ENCODE measurements at regions not wholly inside any gene's neighbourhood (a gene's known extent, or its start where the extent isn't known, plus 50 kb on each side); places are given as distances from the start of the nearest gene placed in this dataset.

- Mint-ChIP-seq H3K27ac (ENCODE audit: unreplicated experiment) (no peak overlapping the region), H3K9me3 (ENCODE audit: low read depth) (no peaks in the 10 kb centered on the region), H3K27me3 (ENCODE audit: low read depth) (peaks cover 13% of the 10 kb centered on the region), H3K4me3 (ENCODE audit: unreplicated experiment) (no peak overlapping the region), H3K36me3 (ENCODE audit: low read depth) (no peaks in the 10 kb centered on the region), H3K4me1 (ENCODE audit: low read depth) (no peaks in the 10 kb centered on the region)
- TF ChIP-seq CTCF (IDR thresholded peaks at IDR 0.05): no peak
- no peak for DNase-seq (ENCODE audit: low spot score)
Measured at GRCh38 chr1:36608272-36608671, 125.6 kb upstream of the CSF3R start.

GRCh38 chr1:36607263-36607651 is 124.5 kb upstream of the CSF3R start:
- H3K36me3 Mint-ChIP-seq (ENCODE audit: low read depth): no peaks in the 10 kb centered on the region
- peaks cover 4% of the 10 kb centered on the region for H3K9me3 Mint-ChIP-seq (ENCODE audit: low read depth)
- no peak for DNase-seq (ENCODE audit: low spot score)
- H3K4me1 Mint-ChIP-seq (ENCODE audit: low read depth): no peaks in the 10 kb centered on the region
- peaks cover 15% of the 10 kb centered on the region for H3K27me3 Mint-ChIP-seq (ENCODE audit: low read depth)
- no peak for TF ChIP-seq CTCF (IDR thresholded peaks at IDR 0.05)
- H3K27ac Mint-ChIP-seq (ENCODE audit: unreplicated experiment): no peak overlapping the region
- no peak overlapping the region for H3K4me3 Mint-ChIP-seq (ENCODE audit: unreplicated experiment)

- DNase-seq (ENCODE audit: low spot score): no peak
- peaks cover 14% of the 10 kb centered on the region for H3K27me3 Mint-ChIP-seq (ENCODE audit: low read depth)
- no peaks in the 10 kb centered on the region for H3K4me1 Mint-ChIP-seq (ENCODE audit: low read depth)
- H3K4me3 Mint-ChIP-seq (ENCODE audit: unreplicated experiment): no peak overlapping the region
- no peak overlapping the region for H3K27ac Mint-ChIP-seq (ENCODE audit: unreplicated experiment)
- TF ChIP-seq CTCF (IDR thresholded peaks at IDR 0.05): no peak
- no peaks in the 10 kb centered on the region for H3K36me3 Mint-ChIP-seq (ENCODE audit: low read depth)
- peaks cover 4% of the 10 kb centered on the region for H3K9me3 Mint-ChIP-seq (ENCODE audit: low read depth)
Measured at GRCh38 chr1:36606641-36607262, 124.0 kb upstream of the CSF3R start.

- no peak for TF ChIP-seq CTCF (IDR thresholded peaks at IDR 0.05)
- DNase-seq (ENCODE audit: low spot score): peak; percentile 22
- peaks cover 18% of the 10 kb centered on the region for H3K27me3 Mint-ChIP-seq (ENCODE audit: low read depth)
- no peak overlapping the region for H3K27ac Mint-ChIP-seq (ENCODE audit: unreplicated experiment)
- no peaks in the 10 kb centered on the region for H3K4me1 Mint-ChIP-seq (ENCODE audit: low read depth)
- no peak overlapping the region for H3K4me3 Mint-ChIP-seq (ENCODE audit: unreplicated experiment)
- H3K36me3 Mint-ChIP-seq (ENCODE audit: low read depth): no peaks in the 10 kb centered on the region
- H3K9me3 Mint-ChIP-seq (ENCODE audit: low read depth): peaks cover 4% of the 10 kb centered on the region
Measured at GRCh38 chr1:36605942-36606640, 123.4 kb upstream of the CSF3R start.

- DNase-seq (ENCODE audit: low spot score): no peak
- Mint-ChIP-seq H3K27ac (ENCODE audit: unreplicated experiment) (no peak overlapping the region), H3K9me3 (ENCODE audit: low read depth) (peaks cover 4% of the 10 kb centered on the region), H3K27me3 (ENCODE audit: low read depth) (peaks cover 20% of the 10 kb centered on the region), H3K4me1 (ENCODE audit: low read depth) (no peaks in the 10 kb centered on the region), H3K36me3 (ENCODE audit: low read depth) (no peaks in the 10 kb centered on the region), H3K4me3 (ENCODE audit: unreplicated experiment) (no peak overlapping the region)
- TF ChIP-seq CTCF (IDR thresholded peaks at IDR 0.05): no peak
Measured at GRCh38 chr1:36603461-36603860, 120.7 kb upstream of the CSF3R start.

All from chondrocyte (in vitro differentiated cells).